HUES48 (cell line): ENCODE measurements at regions not wholly inside any gene's neighbourhood (a gene's known extent, or its start where the extent isn't known, plus 50 kb on each side); places are given as distances from the start of the nearest gene placed in this dataset.

Experiments
- H3K27ac ChIP-seq: one replicate; pipeline ENCODE4 v1.7.0; 2013; ENCODE audit warnings: low read depth, low read length, inconsistent platforms
- H3K27me3 ChIP-seq: 2 replicates; pipeline ENCODE4 v1.6.1; 2013; ENCODE audit warnings: mild to moderate bottlenecking, low read length; ENCODE audit not compliant: control insufficient read depth, insufficient read depth
- H3K36me3 ChIP-seq: 2 replicates; pipeline ENCODE4 v1.6.1; 2013; ENCODE audit warnings: low read length; ENCODE audit not compliant: control insufficient read depth, insufficient read depth
- H3K4me1 ChIP-seq: 2 replicates; pipeline ENCODE4 v1.6.1; 2013; ENCODE audit warnings: mild to moderate bottlenecking, low read length; ENCODE audit not compliant: control insufficient read depth, insufficient read depth
- H3K4me3 ChIP-seq: 2 replicates; pipeline ENCODE4 v1.5.1; 2013; ENCODE audit warnings: mild to moderate bottlenecking, low read depth, low read length
- H3K9ac ChIP-seq: 2 replicates; pipeline ENCODE4 v1.6.1; 2013; ENCODE audit warnings: mild to moderate bottlenecking, low read depth, low read length, moderate library complexity
- H3K9me3 ChIP-seq: 2 replicates; pipeline ENCODE4 v1.6.1; 2013; ENCODE audit warnings: low read length; ENCODE audit not compliant: control insufficient read depth, insufficient read depth

GRCh38 chr7:25855854-25856782 is 295.9 kb upstream of the NFE2L3 start:
- Histone ChIP-seq H3K4me3 (peak overlapping the region; percentile 83), H3K9me3 (no peaks in the 10 kb centered on the region), H3K9ac (peak overlapping the region; percentile 57), H3K27ac (peak overlapping the region; percentile 94), H3K36me3 (no peaks in the 10 kb centered on the region), H3K27me3 (peaks cover 78% of the 10 kb centered on the region), H3K4me1 (peaks cover 49% of the 10 kb centered on the region)

- Histone ChIP-seq H3K36me3 (no peaks in the 10 kb centered on the region), H3K9ac (peak overlapping the region; percentile 64), H3K9me3 (no peaks in the 10 kb centered on the region), H3K27ac (peak overlapping the region; percentile 94), H3K4me1 (peaks cover 53% of the 10 kb centered on the region), H3K4me3 (peak overlapping the region; percentile 83), H3K27me3 (peaks cover 76% of the 10 kb centered on the region)
These were observed 294.5 kb upstream of the NFE2L3 start for GRCh38 chr7:25857376-25858067.

- H3K9ac ChIP-seq, result no peak overlapping the region
- peak overlapping the region; percentile 94 for H3K27ac ChIP-seq
- H3K4me1 ChIP-seq, result peaks cover 58% of the 10 kb centered on the region
- no peaks in the 10 kb centered on the region for H3K36me3 ChIP-seq
- H3K9me3 ChIP-seq, result no peaks in the 10 kb centered on the region
- H3K4me3 ChIP-seq, result peak overlapping the region; percentile 83
- H3K27me3 ChIP-seq, result peaks cover 72% of the 10 kb centered on the region
These were observed 293.8 kb upstream of the NFE2L3 start for GRCh38 chr7:25858200-25858524.

GRCh38 chr7:25858525-25859411 is 293.2 kb upstream of the NFE2L3 start:
- Histone ChIP-seq H3K4me3 (peak overlapping the region; percentile 83), H3K27me3 (peaks cover 72% of the 10 kb centered on the region), H3K36me3 (no peaks in the 10 kb centered on the region), H3K9me3 (no peaks in the 10 kb centered on the region), H3K27ac (no peak overlapping the region), H3K4me1 (peaks cover 59% of the 10 kb centered on the region), H3K9ac (no peak overlapping the region)

GRCh38 chr7:25859412-25860274 is 292.4 kb upstream of the NFE2L3 start:
- Histone ChIP-seq H3K27ac (no peak overlapping the region), H3K4me1 (peaks cover 59% of the 10 kb centered on the region), H3K9ac (no peak overlapping the region), H3K9me3 (no peaks in the 10 kb centered on the region), H3K36me3 (no peaks in the 10 kb centered on the region), H3K27me3 (peaks cover 68% of the 10 kb centered on the region), H3K4me3 (peak overlapping the region; percentile 83; the same call in 1 of the 2 replicates)

- Histone ChIP-seq H3K4me3 (no peak overlapping the region), H3K9me3 (no peaks in the 10 kb centered on the region), H3K27ac (no peak overlapping the region), H3K36me3 (no peaks in the 10 kb centered on the region), H3K9ac (no peak overlapping the region), H3K27me3 (peaks cover 65% of the 10 kb centered on the region), H3K4me1 (peaks cover 63% of the 10 kb centered on the region)
These were observed 291.5 kb upstream of the NFE2L3 start for GRCh38 chr7:25860275-25861163.

GRCh38 chr7:25861164-25861496 is 290.9 kb upstream of the NFE2L3 start:
- H3K9ac ChIP-seq, result no peak overlapping the region
- no peak overlapping the region for H3K4me3 ChIP-seq
- no peak overlapping the region for H3K27ac ChIP-seq

GRCh38 chr7:25861601-25862260 is 290.3 kb upstream of the NFE2L3 start:
- H3K9ac ChIP-seq, result no peak overlapping the region
- no peaks in the 10 kb centered on the region for H3K36me3 ChIP-seq
- peaks cover 64% of the 10 kb centered on the region for H3K4me1 ChIP-seq
- peaks cover 55% of the 10 kb centered on the region for H3K27me3 ChIP-seq
- peak overlapping the region; percentile 56 for H3K27ac ChIP-seq
- no peaks in the 10 kb centered on the region for H3K9me3 ChIP-seq
- peak overlapping the region; percentile 43 for H3K4me3 ChIP-seq

More at GRCh38 chr7:25861164-25861496, 290.9 kb upstream of the NFE2L3 start:
- Histone ChIP-seq H3K4me1 (peaks cover 65% of the 10 kb centered on the region), H3K9me3 (no peaks in the 10 kb centered on the region), H3K36me3 (no peaks in the 10 kb centered on the region), H3K27me3 (peaks cover 58% of the 10 kb centered on the region)

- Histone ChIP-seq H3K27me3 (peaks cover 55% of the 10 kb centered on the region), H3K4me3 (0 out of 2 replicates have a peak overlapping the region, but pooled peaks have one; percentile 22), H3K4me1 (peaks cover 64% of the 10 kb centered on the region), H3K36me3 (no peaks in the 10 kb centered on the region), H3K9me3 (no peaks in the 10 kb centered on the region), H3K27ac (peak overlapping the region; percentile 78), H3K9ac (no peak overlapping the region)
These were observed 289.6 kb upstream of the NFE2L3 start for GRCh38 chr7:25862261-25863004.
